Suprapubic skin (tissue), 3 donors: ENCODE measurements at regions not wholly inside any gene's neighbourhood (a gene's known extent, or its start where the extent isn't known, plus 50 kb on each side); places are given as distances from the start of the nearest gene placed in this dataset.

Experiments
- POLR2A ChIP-seq, 2 donors: fragments of 450-650 bp; IDR thresholded peaks; one replicate each; pipeline ENCODE4 v1.6.1; 2017; ENCODE audit warnings: antibody characterized with exemption in 2 of 2, mild to moderate bottlenecking in 2 of 2, moderate library complexity in 2 of 2
- TF ChIP-seq, protein P1 (sequence below), 2 donors: fragments of 200-600 bp in 1 of 2; fragments of 450-650 bp in 1 of 2; sonication (generic) in 1 of 2; IDR thresholded peaks; one replicate each; pipeline ENCODE4 v1.5.1; 2016 to 2019; ENCODE audit warnings: antibody characterized with exemption in 2 of 2, mild to moderate bottlenecking in 1 of 2, moderate library complexity in 1 of 2

DNA sequence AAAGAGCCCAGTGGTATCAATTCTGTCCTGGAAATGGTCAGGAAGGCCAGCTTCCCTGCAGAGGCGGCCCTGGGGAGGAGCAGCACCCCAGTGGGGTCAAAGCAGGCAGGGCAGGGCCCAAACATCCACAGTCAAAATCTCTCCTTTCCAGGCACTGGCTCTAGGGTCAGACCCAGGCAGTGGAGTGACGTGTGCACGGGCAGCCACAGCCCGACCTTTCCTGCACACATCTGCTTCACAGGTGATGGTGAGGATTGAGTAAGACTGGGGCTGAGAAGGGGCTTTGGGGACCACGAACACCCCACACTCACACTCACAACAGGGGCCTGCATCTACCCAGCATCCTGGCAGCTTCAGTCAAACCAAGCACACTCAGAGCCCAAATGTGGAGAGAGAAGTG lies 97.8 kb upstream of the GLI2 start:
- TF ChIP-seq, protein P1, sequence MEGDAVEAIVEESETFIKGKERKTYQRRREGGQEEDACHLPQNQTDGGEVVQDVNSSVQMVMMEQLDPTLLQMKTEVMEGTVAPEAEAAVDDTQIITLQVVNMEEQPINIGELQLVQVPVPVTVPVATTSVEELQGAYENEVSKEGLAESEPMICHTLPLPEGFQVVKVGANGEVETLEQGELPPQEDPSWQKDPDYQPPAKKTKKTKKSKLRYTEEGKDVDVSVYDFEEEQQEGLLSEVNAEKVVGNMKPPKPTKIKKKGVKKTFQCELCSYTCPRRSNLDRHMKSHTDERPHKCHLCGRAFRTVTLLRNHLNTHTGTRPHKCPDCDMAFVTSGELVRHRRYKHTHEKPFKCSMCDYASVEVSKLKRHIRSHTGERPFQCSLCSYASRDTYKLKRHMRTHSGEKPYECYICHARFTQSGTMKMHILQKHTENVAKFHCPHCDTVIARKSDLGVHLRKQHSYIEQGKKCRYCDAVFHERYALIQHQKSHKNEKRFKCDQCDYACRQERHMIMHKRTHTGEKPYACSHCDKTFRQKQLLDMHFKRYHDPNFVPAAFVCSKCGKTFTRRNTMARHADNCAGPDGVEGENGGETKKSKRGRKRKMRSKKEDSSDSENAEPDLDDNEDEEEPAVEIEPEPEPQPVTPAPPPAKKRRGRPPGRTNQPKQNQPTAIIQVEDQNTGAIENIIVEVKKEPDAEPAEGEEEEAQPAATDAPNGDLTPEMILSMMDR (IDR thresholded peaks at IDR 0.05): no peak
- TF ChIP-seq POLR2A (IDR thresholded peaks at IDR 0.05): no peak
